WTC11 (cell line): ENCODE measurements at regions not wholly inside any gene's neighbourhood (a gene's known extent, or its start where the extent isn't known, plus 50 kb on each side); places are given as distances from the start of the nearest gene placed in this dataset.

ENCODE experiments used
- ATAC-seq: fragments of 200-7000 bp; cut with Tn5 transposase; 2 replicates; pipeline ENCODE4 v1.10.0; 2021; ENCODE audit warnings: mild to moderate bottlenecking, moderate library complexity
- CTCF ChIA-PET: fragments of 300-600 bp; sonication (Branson Sonifier 250); formaldehyde crosslinking; loops from one replicate; lab custom pipeline; 2021; ENCODE audit warnings: antibody characterized with exemption; lab: Charles Lee
- POLR2A ChIA-PET: fragments of 350-600 bp; sonication (Branson Sonifier 250); formaldehyde crosslinking; loops from one replicate; lab custom pipeline; 2021; ENCODE audit warnings: antibody characterized with exemption; lab: Charles Lee
- DNase-seq: peaks from one replicate; pipeline ENCODE4 v3.0.0; 2021; ENCODE audit warnings: low spot score
- H3K27ac Mint-ChIP-seq: 2 replicates; pipeline ENCODE4 v1.8.0; 2021; ENCODE audit warnings: mixed read lengths
- H3K27me3 Mint-ChIP-seq: 2 replicates; pipeline ENCODE4 v1.8.0; 2021; ENCODE audit warnings: low read depth, mild to moderate bottlenecking, moderate library complexity, mixed read lengths
- H3K36me3 Mint-ChIP-seq: 2 replicates; pipeline ENCODE4 v1.8.0; 2021; ENCODE audit warnings: mixed read lengths
- H3K4me1 Mint-ChIP-seq: 2 replicates; pipeline ENCODE4 v1.8.0; 2022; ENCODE audit warnings: mixed read lengths
- H3K4me3 Mint-ChIP-seq: 2 replicates; pipeline ENCODE4 v1.8.0; 2021; ENCODE audit warnings: mild to moderate bottlenecking, moderate library complexity, mixed read lengths
- H3K9me3 Mint-ChIP-seq: 2 replicates; pipeline ENCODE4 v1.8.0; 2021; ENCODE audit warnings: mixed read lengths
- AFF4 ChIP-seq: sonication (generic); formaldehyde crosslinking; IDR thresholded peaks from 2 replicates; pipeline ENCODE4 v1.8.1; 2023; ENCODE audit warnings: mild to moderate bottlenecking, missing genetic modification reagents, borderline replicate concordance
- ATF6 ChIP-seq: sonication (generic); formaldehyde crosslinking; IDR thresholded peaks from 2 replicates; pipeline ENCODE4 v1.8.1; 2023; ENCODE audit warnings: mild to moderate bottlenecking, missing genetic modification reagents
- FOXJ3 ChIP-seq: sonication (generic); formaldehyde crosslinking; IDR thresholded peaks from 2 replicates; pipeline ENCODE4 v1.9.0; 2021; ENCODE audit warnings: missing genetic modification reagents, mild to moderate bottlenecking, borderline replicate concordance
- FOXP1 ChIP-seq: sonication (generic); formaldehyde crosslinking; IDR thresholded peaks from 2 replicates; pipeline ENCODE4 v1.8.0; 2022; ENCODE audit warnings: missing genetic modification reagents, mild to moderate bottlenecking, moderate library complexity, borderline replicate concordance
- GRHL2 ChIP-seq: fragments of 250-450 bp; sonication (Bioruptor Pico); IDR thresholded peaks from 2 replicates; pipeline ENCODE4 v1.8.0; 2022; ENCODE audit warnings: mild to moderate bottlenecking, moderate library complexity; ENCODE audit not compliant: insufficient replicate concordance, severe bottlenecking
- SOX15 ChIP-seq: fragments of 250-450 bp; sonication (Bioruptor Pico); IDR thresholded peaks from 2 replicates; pipeline ENCODE4 v1.9.0; 2021; ENCODE audit warnings: mild to moderate bottlenecking
- TEAD1 ChIP-seq: sonication (generic); formaldehyde crosslinking; IDR thresholded peaks from 2 replicates; pipeline ENCODE4 v1.8.0; 2022; ENCODE audit warnings: mild to moderate bottlenecking, missing genetic modification reagents
- ZBTB21 ChIP-seq: sonication (generic); formaldehyde crosslinking; IDR thresholded peaks from 2 replicates; pipeline ENCODE4 v1.8.1; 2023; ENCODE audit warnings: mild to moderate bottlenecking, missing genetic modification reagents, borderline replicate concordance
- ZNF138 ChIP-seq: sonication (generic); formaldehyde crosslinking; conservative IDR thresholded peaks from 2 replicates; pipeline ENCODE4 v1.8.1; 2022; ENCODE audit warnings: mild to moderate bottlenecking, moderate library complexity, missing genetic modification reagents
- ZNF219 ChIP-seq: sonication (generic); formaldehyde crosslinking; IDR thresholded peaks from 2 replicates; pipeline ENCODE4 v1.8.0; 2023; ENCODE audit warnings: missing genetic modification reagents, mild to moderate bottlenecking, borderline replicate concordance
- ZNF263 ChIP-seq: sonication (generic); formaldehyde crosslinking; IDR thresholded peaks from 2 replicates; pipeline ENCODE4 v1.8.1; 2022; ENCODE audit warnings: low read depth, mild to moderate bottlenecking, moderate library complexity, missing genetic modification reagents
- ZSCAN18 ChIP-seq: fragments of 250-450 bp; sonication (Bioruptor Pico); IDR thresholded peaks from 2 replicates; pipeline ENCODE4 v2.1.2; 2022; ENCODE audit warnings: mild to moderate bottlenecking, moderate library complexity
- TF ChIP-seq, protein P1 (sequence below): sonication (generic); formaldehyde crosslinking; IDR thresholded peaks from 2 replicates; pipeline ENCODE4 v1.8.1; 2023; ENCODE audit warnings: mild to moderate bottlenecking, missing genetic modification reagents, moderate library complexity
- TF ChIP-seq, protein P2 (sequence below): fragments of 250-450 bp; sonication (Bioruptor Pico); IDR thresholded peaks from 2 replicates; pipeline ENCODE4 v1.9.0; 2021; ENCODE audit warnings: mild to moderate bottlenecking, borderline replicate concordance

DNA sequence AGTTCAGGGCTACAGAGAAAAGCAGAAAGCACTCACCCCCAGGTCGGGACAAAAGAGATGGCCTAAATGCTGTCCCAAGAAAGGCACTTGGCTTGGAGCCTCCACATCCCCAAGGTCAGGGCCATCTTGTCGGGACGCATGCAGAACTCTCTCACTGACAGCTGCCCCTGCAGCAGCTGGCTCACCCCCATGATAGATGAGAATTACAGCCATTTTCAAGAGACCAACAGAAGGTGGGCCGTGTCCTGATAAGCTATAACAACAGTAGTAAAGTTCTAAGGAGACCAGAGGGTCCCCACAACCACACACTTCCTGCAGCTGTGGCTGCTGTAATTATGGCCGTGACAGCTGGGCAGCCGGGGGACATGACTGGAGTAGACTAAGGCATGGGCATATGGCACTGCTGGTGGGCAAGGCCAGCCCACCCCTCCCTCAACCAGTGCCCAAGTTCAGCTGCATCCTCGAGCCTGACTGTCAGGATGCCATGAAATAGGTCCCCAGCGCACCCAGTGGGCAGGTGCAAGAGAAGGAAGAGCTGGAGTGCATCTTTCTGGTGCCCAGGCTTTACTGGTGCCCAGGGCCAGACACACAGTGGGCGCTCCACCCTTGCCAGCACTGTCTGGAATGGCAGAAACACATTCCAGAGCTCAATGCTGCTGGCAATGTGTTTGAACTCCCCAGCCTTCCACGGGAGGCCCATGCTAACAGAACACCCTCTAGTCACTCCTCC lies 436.7 kb upstream of the ZNF507 start (continued):
- TF ChIP-seq ZNF219 (CRISPR knock-in tag) (no peak), ZBTB21 (CRISPR knock-in tag) (no peak)

DNA sequence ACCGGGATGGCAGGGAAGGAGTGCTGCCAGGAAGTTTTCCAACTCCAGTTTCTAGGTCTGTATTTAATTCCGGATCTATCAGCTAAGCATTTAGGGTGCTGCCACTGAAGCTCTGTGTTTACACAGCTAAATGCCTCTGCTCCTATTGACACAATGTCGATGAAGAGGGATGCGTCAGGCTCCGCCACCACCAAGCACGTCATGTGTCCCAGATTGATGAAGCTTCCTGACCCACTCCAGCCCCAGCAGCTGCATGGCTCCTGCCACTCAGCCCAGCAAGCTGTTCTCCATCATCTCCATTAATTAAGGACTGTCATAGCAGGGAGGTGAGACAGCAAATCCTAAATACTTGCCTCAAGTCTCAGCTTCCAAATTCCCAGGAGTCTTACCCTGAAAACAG lies 435.2 kb upstream of the ZNF507 start:
- Mint-ChIP-seq H3K27me3 (no peaks in the 10 kb centered on the region), H3K36me3 (no peaks in the 10 kb centered on the region), H3K4me1 (no peaks in the 10 kb centered on the region; the same call in 1 of the 2 replicates), H3K9me3 (no peaks in the 10 kb centered on the region), H3K4me3 (no peak overlapping the region), H3K27ac (no peak overlapping the region)
- ChIA-PET POLR2A (no interaction called here), CTCF (no interaction called here)
- no peak for TF ChIP-seq FOXJ3
- TF ChIP-seq ZNF138 = no peak
- no peak for TF ChIP-seq GRHL2
- TF ChIP-seq, protein P1, sequence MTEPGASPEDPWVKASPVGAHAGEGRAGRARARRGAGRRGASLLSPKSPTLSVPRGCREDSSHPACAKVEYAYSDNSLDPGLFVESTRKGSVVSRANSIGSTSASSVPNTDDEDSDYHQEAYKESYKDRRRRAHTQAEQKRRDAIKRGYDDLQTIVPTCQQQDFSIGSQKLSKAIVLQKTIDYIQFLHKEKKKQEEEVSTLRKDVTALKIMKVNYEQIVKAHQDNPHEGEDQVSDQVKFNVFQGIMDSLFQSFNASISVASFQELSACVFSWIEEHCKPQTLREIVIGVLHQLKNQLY (CRISPR knock-in tag) = no peak
- no peak for TF ChIP-seq ZNF219 (CRISPR knock-in tag)
- DNase-seq (no peak), ATAC-seq (no peak)

DNA sequence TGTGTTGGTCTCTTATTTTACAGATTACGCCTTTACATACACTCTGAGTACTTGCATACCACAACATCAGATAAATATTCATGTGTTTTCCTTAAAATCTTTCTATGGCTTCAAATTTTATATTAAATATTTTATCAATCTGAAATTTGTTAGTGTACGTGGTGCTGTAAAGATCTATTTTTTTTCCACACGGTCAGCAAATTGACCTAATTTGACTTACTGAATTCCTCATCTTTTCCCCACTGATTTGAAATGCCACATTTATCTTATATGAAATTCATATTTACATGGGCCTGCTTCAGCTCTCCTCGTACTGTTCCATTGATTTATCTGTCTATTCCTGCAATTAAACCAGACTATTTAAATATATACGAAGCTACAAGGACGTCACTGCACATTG lies 433.8 kb upstream of the ZNF507 start:
- no peak overlapping the region for H3K27ac Mint-ChIP-seq
- ATAC-seq = no peak
- CTCF ChIA-PET = no interaction called here

GRCh38 chr19:31913103-31913661 lies 432.2 kb upstream of the ZNF507 start:
- no peaks in the 10 kb centered on the region for H3K27me3 Mint-ChIP-seq
- DNase-seq (no peak), ATAC-seq (no peak; the same call in 1 of the 2 replicates)
- ChIA-PET CTCF (no interaction called here), POLR2A (no interaction called here)
- H3K27ac Mint-ChIP-seq = no peak overlapping the region
- H3K4me3 Mint-ChIP-seq = no peak overlapping the region
- H3K9me3 Mint-ChIP-seq = no peaks in the 10 kb centered on the region
- H3K36me3 Mint-ChIP-seq = no peaks in the 10 kb centered on the region
- H3K4me1 Mint-ChIP-seq = no peaks in the 10 kb centered on the region; the same call in 1 of the 2 replicates
- TF ChIP-seq TEAD1 (CRISPR knock-in tag) = no peak
- TF ChIP-seq AFF4 (CRISPR knock-in tag) = no peak
- TF ChIP-seq ZNF263 (CRISPR knock-in tag) = no peak
- TF ChIP-seq, protein P2, sequence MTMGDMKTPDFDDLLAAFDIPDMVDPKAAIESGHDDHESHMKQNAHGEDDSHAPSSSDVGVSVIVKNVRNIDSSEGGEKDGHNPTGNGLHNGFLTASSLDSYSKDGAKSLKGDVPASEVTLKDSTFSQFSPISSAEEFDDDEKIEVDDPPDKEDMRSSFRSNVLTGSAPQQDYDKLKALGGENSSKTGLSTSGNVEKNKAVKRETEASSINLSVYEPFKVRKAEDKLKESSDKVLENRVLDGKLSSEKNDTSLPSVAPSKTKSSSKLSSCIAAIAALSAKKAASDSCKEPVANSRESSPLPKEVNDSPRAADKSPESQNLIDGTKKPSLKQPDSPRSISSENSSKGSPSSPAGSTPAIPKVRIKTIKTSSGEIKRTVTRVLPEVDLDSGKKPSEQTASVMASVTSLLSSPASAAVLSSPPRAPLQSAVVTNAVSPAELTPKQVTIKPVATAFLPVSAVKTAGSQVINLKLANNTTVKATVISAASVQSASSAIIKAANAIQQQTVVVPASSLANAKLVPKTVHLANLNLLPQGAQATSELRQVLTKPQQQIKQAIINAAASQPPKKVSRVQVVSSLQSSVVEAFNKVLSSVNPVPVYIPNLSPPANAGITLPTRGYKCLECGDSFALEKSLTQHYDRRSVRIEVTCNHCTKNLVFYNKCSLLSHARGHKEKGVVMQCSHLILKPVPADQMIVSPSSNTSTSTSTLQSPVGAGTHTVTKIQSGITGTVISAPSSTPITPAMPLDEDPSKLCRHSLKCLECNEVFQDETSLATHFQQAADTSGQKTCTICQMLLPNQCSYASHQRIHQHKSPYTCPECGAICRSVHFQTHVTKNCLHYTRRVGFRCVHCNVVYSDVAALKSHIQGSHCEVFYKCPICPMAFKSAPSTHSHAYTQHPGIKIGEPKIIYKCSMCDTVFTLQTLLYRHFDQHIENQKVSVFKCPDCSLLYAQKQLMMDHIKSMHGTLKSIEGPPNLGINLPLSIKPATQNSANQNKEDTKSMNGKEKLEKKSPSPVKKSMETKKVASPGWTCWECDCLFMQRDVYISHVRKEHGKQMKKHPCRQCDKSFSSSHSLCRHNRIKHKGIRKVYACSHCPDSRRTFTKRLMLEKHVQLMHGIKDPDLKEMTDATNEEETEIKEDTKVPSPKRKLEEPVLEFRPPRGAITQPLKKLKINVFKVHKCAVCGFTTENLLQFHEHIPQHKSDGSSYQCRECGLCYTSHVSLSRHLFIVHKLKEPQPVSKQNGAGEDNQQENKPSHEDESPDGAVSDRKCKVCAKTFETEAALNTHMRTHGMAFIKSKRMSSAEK (CRISPR knock-in tag) = no peak
- no peak for TF ChIP-seq ZSCAN18
- no peak for TF ChIP-seq ATF6 (CRISPR knock-in tag)
- no peak for TF ChIP-seq SOX15 (CRISPR knock-in tag)

More for the DNA sequence above, 433.8 kb upstream of the ZNF507 start:
- Mint-ChIP-seq H3K27me3 (no peaks in the 10 kb centered on the region), H3K36me3 (no peaks in the 10 kb centered on the region), H3K4me1 (no peaks in the 10 kb centered on the region; the same call in 1 of the 2 replicates), H3K9me3 (no peaks in the 10 kb centered on the region), H3K4me3 (no peak overlapping the region)
- DNase-seq = no peak
- POLR2A ChIA-PET = no interaction called here
- no peak for TF ChIP-seq FOXP1 (CRISPR knock-in tag)
